WTC11 (cell line): ENCODE measurements at regions not wholly inside any gene's neighbourhood (a gene's known extent, or its start where the extent isn't known, plus 50 kb on each side); places are given as distances from the start of the nearest gene placed in this dataset.

Source experiments
- ATAC-seq: fragments of 200-7000 bp; cut with Tn5 transposase; 2 replicates; pipeline ENCODE4 v1.10.0; 2021; ENCODE audit warnings: mild to moderate bottlenecking, moderate library complexity
- CTCF ChIA-PET: fragments of 300-600 bp; sonication (Branson Sonifier 250); formaldehyde crosslinking; loops from one replicate; lab custom pipeline; 2021; ENCODE audit warnings: antibody characterized with exemption; lab: Charles Lee
- POLR2A ChIA-PET: fragments of 350-600 bp; sonication (Branson Sonifier 250); formaldehyde crosslinking; loops from one replicate; lab custom pipeline; 2021; ENCODE audit warnings: antibody characterized with exemption; lab: Charles Lee
- DNase-seq: peaks from one replicate; pipeline ENCODE4 v3.0.0; 2021; ENCODE audit warnings: low spot score
- H3K27ac Mint-ChIP-seq: 2 replicates; pipeline ENCODE4 v1.8.0; 2021; ENCODE audit warnings: mixed read lengths
- H3K27me3 Mint-ChIP-seq: 2 replicates; pipeline ENCODE4 v1.8.0; 2021; ENCODE audit warnings: low read depth, mild to moderate bottlenecking, moderate library complexity, mixed read lengths
- H3K36me3 Mint-ChIP-seq: 2 replicates; pipeline ENCODE4 v1.8.0; 2021; ENCODE audit warnings: mixed read lengths
- H3K4me1 Mint-ChIP-seq: 2 replicates; pipeline ENCODE4 v1.8.0; 2022; ENCODE audit warnings: mixed read lengths
- H3K4me3 Mint-ChIP-seq: 2 replicates; pipeline ENCODE4 v1.8.0; 2021; ENCODE audit warnings: mild to moderate bottlenecking, moderate library complexity, mixed read lengths
- H3K9me3 Mint-ChIP-seq: 2 replicates; pipeline ENCODE4 v1.8.0; 2021; ENCODE audit warnings: mixed read lengths
- ARID4B ChIP-seq: sonication (generic); formaldehyde crosslinking; IDR thresholded peaks from 2 replicates; pipeline ENCODE4 v1.8.0; 2023; ENCODE audit warnings: missing genetic modification reagents, mild to moderate bottlenecking, borderline replicate concordance
- ATF3 ChIP-seq: sonication (generic); formaldehyde crosslinking; conservative IDR thresholded peaks from 2 replicates; pipeline ENCODE4 v1.8.1; 2022; ENCODE audit warnings: mild to moderate bottlenecking, missing genetic modification reagents
- CREM ChIP-seq: sonication (generic); formaldehyde crosslinking; IDR thresholded peaks from 2 replicates; pipeline ENCODE4 v1.8.1; 2022; ENCODE audit warnings: mild to moderate bottlenecking, missing genetic modification reagents, moderate library complexity
- ELF4 ChIP-seq: sonication (generic); formaldehyde crosslinking; IDR thresholded peaks from 2 replicates; pipeline ENCODE4 v1.8.1; 2022; ENCODE audit warnings: low read depth, mild to moderate bottlenecking, moderate library complexity, missing genetic modification reagents
- ERG ChIP-seq: fragments of 250-450 bp; sonication (Bioruptor Pico); IDR thresholded peaks from 2 replicates; pipeline ENCODE4 v1.8.0; 2021; ENCODE audit warnings: mild to moderate bottlenecking
- ESRRA ChIP-seq: sonication (generic); formaldehyde crosslinking; IDR thresholded peaks from 2 replicates; pipeline ENCODE4 v1.8.1; 2022; ENCODE audit warnings: mild to moderate bottlenecking, missing genetic modification reagents, borderline replicate concordance
- FOXP1 ChIP-seq: sonication (generic); formaldehyde crosslinking; IDR thresholded peaks from 2 replicates; pipeline ENCODE4 v1.8.0; 2022; ENCODE audit warnings: missing genetic modification reagents, mild to moderate bottlenecking, moderate library complexity, borderline replicate concordance
- HMGA2 ChIP-seq: fragments of 250-450 bp; sonication (Bioruptor Pico); IDR thresholded peaks from 2 replicates; pipeline ENCODE4 v1.4.0; 2021; ENCODE audit warnings: mild to moderate bottlenecking, moderate library complexity
- IRF2 ChIP-seq: sonication (generic); formaldehyde crosslinking; IDR thresholded peaks from 2 replicates; pipeline ENCODE4 v1.8.0; 2022; ENCODE audit warnings: low read depth, missing genetic modification reagents, borderline replicate concordance
- MXD4 ChIP-seq: fragments of 250-450 bp; sonication (Bioruptor Pico); IDR thresholded peaks from 2 replicates; pipeline ENCODE4 v1.8.0; 2021; ENCODE audit warnings: mild to moderate bottlenecking, moderate library complexity, borderline replicate concordance
- MYBL2 ChIP-seq: sonication (generic); formaldehyde crosslinking; IDR thresholded peaks from 2 replicates; pipeline ENCODE4 v1.8.1; 2023; ENCODE audit warnings: mild to moderate bottlenecking, moderate library complexity, missing genetic modification reagents
- NFATC4 ChIP-seq: fragments of 250-450 bp; sonication (Bioruptor Pico); IDR thresholded peaks from 2 replicates; pipeline ENCODE4 v1.9.0; 2021; ENCODE audit warnings: mild to moderate bottlenecking
- NFE2L1 ChIP-seq: sonication (generic); formaldehyde crosslinking; IDR thresholded peaks from 2 replicates; pipeline ENCODE4 v1.8.1; 2023; ENCODE audit warnings: missing genetic modification reagents
- NR1H2 ChIP-seq: sonication (generic); formaldehyde crosslinking; IDR thresholded peaks from 2 replicates; pipeline ENCODE4 v1.9.0; 2021; ENCODE audit warnings: mild to moderate bottlenecking, moderate library complexity, missing genetic modification reagents
- PREB ChIP-seq: sonication (generic); formaldehyde crosslinking; IDR thresholded peaks from 2 replicates; pipeline ENCODE4 v1.8.1; 2022; ENCODE audit warnings: mild to moderate bottlenecking, missing genetic modification reagents, moderate library complexity, borderline replicate concordance
- SMAD3 ChIP-seq: sonication (generic); formaldehyde crosslinking; IDR thresholded peaks from 2 replicates; pipeline ENCODE4 v1.8.0; 2022; ENCODE audit warnings: missing genetic modification reagents, mild to moderate bottlenecking, borderline replicate concordance
- SMAD4 ChIP-seq: sonication (generic); formaldehyde crosslinking; IDR thresholded peaks from 2 replicates; pipeline ENCODE4 v1.8.0; 2022; ENCODE audit warnings: mild to moderate bottlenecking, missing genetic modification reagents
- SOX15 ChIP-seq: fragments of 250-450 bp; sonication (Bioruptor Pico); IDR thresholded peaks from 2 replicates; pipeline ENCODE4 v1.9.0; 2021; ENCODE audit warnings: mild to moderate bottlenecking
- SP1 ChIP-seq: sonication (generic); formaldehyde crosslinking; conservative IDR thresholded peaks from 2 replicates; pipeline ENCODE4 v1.8.1; 2022; ENCODE audit warnings: missing genetic modification reagents
- TEAD1 ChIP-seq: sonication (generic); formaldehyde crosslinking; IDR thresholded peaks from 2 replicates; pipeline ENCODE4 v1.8.0; 2022; ENCODE audit warnings: mild to moderate bottlenecking, missing genetic modification reagents
- USF1 ChIP-seq: sonication (generic); formaldehyde crosslinking; IDR thresholded peaks from 2 replicates; pipeline ENCODE4 v1.8.0; 2022; ENCODE audit warnings: mild to moderate bottlenecking, missing genetic modification reagents
- ZNF138 ChIP-seq: sonication (generic); formaldehyde crosslinking; conservative IDR thresholded peaks from 2 replicates; pipeline ENCODE4 v1.8.1; 2022; ENCODE audit warnings: mild to moderate bottlenecking, moderate library complexity, missing genetic modification reagents
- ZNF219 ChIP-seq: sonication (generic); formaldehyde crosslinking; IDR thresholded peaks from 2 replicates; pipeline ENCODE4 v1.8.0; 2023; ENCODE audit warnings: missing genetic modification reagents, mild to moderate bottlenecking, borderline replicate concordance
- ZNF317 ChIP-seq: sonication (generic); formaldehyde crosslinking; IDR thresholded peaks from 2 replicates; pipeline ENCODE4 v1.8.1; 2023; ENCODE audit warnings: low read depth, mild to moderate bottlenecking, moderate library complexity, missing genetic modification reagents, borderline replicate concordance
- ZNF425 ChIP-seq: fragments of 250-450 bp; sonication (Bioruptor Pico); conservative IDR thresholded peaks from 2 replicates; pipeline ENCODE4 v1.9.0; 2021; ENCODE audit warnings: mild to moderate bottlenecking

GRCh38 chr11:116232364-116232828 is 540.4 kb downstream of the BUD13 start:
- H3K36me3 Mint-ChIP-seq, result no peaks in the 10 kb centered on the region; the same call in 1 of the 2 replicates
- CTCF ChIA-PET, result interaction anchor here (5.6 kb wide), 1 partner anchor 16 kb away, joined by 32 read pairs; no protein-coding TSS in a partner anchor
- no peak for TF ChIP-seq CREM (CRISPR knock-in tag)
- no peak for TF ChIP-seq NR1H2
- no peak for TF ChIP-seq TEAD1 (CRISPR knock-in tag)
- TF ChIP-seq SP1 (CRISPR knock-in tag), result no peak
- no peak for TF ChIP-seq ZNF219 (CRISPR knock-in tag)
- no peak for TF ChIP-seq FOXP1 (CRISPR knock-in tag)
- no peak for TF ChIP-seq ESRRA (CRISPR knock-in tag)
- TF ChIP-seq MYBL2 (CRISPR knock-in tag), result no peak
- TF ChIP-seq MXD4 (CRISPR knock-in tag), result no peak
- TF ChIP-seq ZNF138 (CRISPR knock-in tag), result no peak
- TF ChIP-seq ZNF425 (CRISPR knock-in tag), result no peak
- TF ChIP-seq ZNF317, result no peak
- TF ChIP-seq ARID4B (CRISPR knock-in tag), result no peak
- TF ChIP-seq ATF3 (CRISPR knock-in tag), result no peak
- TF ChIP-seq SOX15 (CRISPR knock-in tag), result no peak
- no peak for TF ChIP-seq NFE2L1 (CRISPR knock-in tag)
- TF ChIP-seq SMAD4, result no peak
- TF ChIP-seq, all 79 proteins: peak for 0
- DNase-seq, result no peak
- Mint-ChIP-seq H3K4me3 (no peak overlapping the region), H3K9me3 (no peaks in the 10 kb centered on the region), H3K27me3 (no peaks in the 10 kb centered on the region), H3K27ac (no peak overlapping the region), H3K4me1 (peaks cover 18% of the 10 kb centered on the region)
- POLR2A ChIA-PET, result no interaction called here
- no peak for ATAC-seq

- Mint-ChIP-seq H3K4me1 (peaks cover 20% of the 10 kb centered on the region), H3K4me3 (no peak overlapping the region), H3K9me3 (no peaks in the 10 kb centered on the region), H3K36me3 (no peaks in the 10 kb centered on the region; the same call in 1 of the 2 replicates), H3K27me3 (no peaks in the 10 kb centered on the region), H3K27ac (no peak overlapping the region)
- ChIA-PET CTCF (interaction anchor here (1.3 to 5.6 kb wide), 2 partner anchors 15 to 267 kb away, joined by 3 to 32 read pairs; no protein-coding TSS in a partner anchor), POLR2A (no interaction called here)
- DNase-seq, result no peak
- ATAC-seq, result no peak
- TF ChIP-seq SMAD3 (CRISPR knock-in tag), result no peak
- no peak for TF ChIP-seq NR1H2
- TF ChIP-seq HMGA2, result no peak
- no peak for TF ChIP-seq NFATC4 (CRISPR knock-in tag)
- no peak for TF ChIP-seq PREB
- TF ChIP-seq IRF2 (CRISPR knock-in tag), result no peak
- TF ChIP-seq USF1 (CRISPR knock-in tag), result no peak
- no peak for TF ChIP-seq ELF4
- TF ChIP-seq SMAD4, result no peak
- TF ChIP-seq ERG, result no peak
Measured at GRCh38 chr11:116231543-116231942, 541.2 kb downstream of the BUD13 start.
